Thyroid gland (tissue), 4 donors: ENCODE measurements at regions not wholly inside any gene's neighbourhood (a gene's known extent, or its start where the extent isn't known, plus 50 kb on each side); places are given as distances from the start of the nearest gene placed in this dataset.

Experiments used
- CTCF ChIP-seq, 6 experiments: fragments of 200-600 bp in 3 of 6; fragments of 450-650 bp in 3 of 6; sonication (generic) in 3 of 6; IDR thresholded peaks; one replicate each; pipeline ENCODE4 v1.5.1; 2016 to 2019; ENCODE audit warnings: antibody characterized with exemption in 6 of 6, mild to moderate bottlenecking in 2 of 6, inconsistent platforms in 1 of 6, moderate library complexity in 1 of 6
- POLR2A ChIP-seq, 2 donors: fragments of 450-650 bp; IDR thresholded peaks; one replicate each; pipeline ENCODE4 v1.6.1; 2017; ENCODE audit warnings: antibody characterized with exemption in 2 of 2, mild to moderate bottlenecking in 2 of 2, moderate library complexity in 1 of 2

- TF ChIP-seq CTCF (IDR thresholded peaks at IDR 0.05) (no peak), POLR2A (IDR thresholded peaks at IDR 0.05) (no peak)
Measured at GRCh38 chr20:61015602-61016001, 236.5 kb upstream of the CDH4 start.
